GM18858 (cell line): ENCODE measurements at regions not wholly inside any gene's neighbourhood (a gene's known extent, or its start where the extent isn't known, plus 50 kb on each side); places are given as distances from the start of the nearest gene placed in this dataset.
A peak's percentile ranks its signal among the peaks of the same experiment; 100 is the strongest.
"Not testable (repeated sequence)": the region's sequence is repeated elsewhere in the genome, so short reads cannot be mapped to it uniquely, and the experiment has no call there.

Experiments
- ATAC-seq: cut with Tn5 transposase; IDR thresholded peaks from one replicate; pipeline ENCODE4 v1.9.1; 2021; ENCODE audit not compliant: unreplicated experiment

GRCh38 chr2:199575416-199575815 is 117.7 kb upstream of the SATB2 start:
- ATAC-seq, result no peak

GRCh38 chr2:199572571-199572970 is 114.8 kb upstream of the SATB2 start:
- no peak for ATAC-seq

GRCh38 chr2:199570934-199571333 is 113.2 kb upstream of the SATB2 start:
- ATAC-seq, result no peak

- no peak for ATAC-seq
Observed at GRCh38 chr2:199569336-199569735, 111.6 kb upstream of the SATB2 start.

GRCh38 chr2:199558156-199558555 is 100.4 kb upstream of the SATB2 start:
- ATAC-seq, result no peak

GRCh38 chr2:199556527-199557285 is 99.0 kb upstream of the SATB2 start:
- no peak for ATAC-seq

- ATAC-seq, result no peak
Observed at GRCh38 chr2:199554026-199554425, 96.3 kb upstream of the SATB2 start.

GRCh38 chr2:199552141-199552540 is 94.4 kb upstream of the SATB2 start:
- ATAC-seq, result no peak

GRCh38 chr2:199543606-199544172 is 86.0 kb upstream of the SATB2 start:
- no peak for ATAC-seq

GRCh38 chr2:199535445-199536177 is 77.9 kb upstream of the SATB2 start:
- no peak for ATAC-seq

- not testable (repeated sequence) for ATAC-seq
Observed at GRCh38 chr2:199533873-199534272, 76.1 kb upstream of the SATB2 start.

- ATAC-seq, result no peak
Observed at GRCh38 chr2:199527071-199527470, 69.3 kb upstream of the SATB2 start.

GRCh38 chr2:199524689-199525574 is 67.2 kb upstream of the SATB2 start:
- no peak for ATAC-seq

GRCh38 chr2:199509403-199509802 is 51.7 kb upstream of the SATB2 start:
- peak; percentile 87 for ATAC-seq
